ENCODE measurements at regions not wholly inside any gene's neighbourhood (a gene's known extent, or its start where the extent isn't known, plus 50 kb on each side); places are given as distances from the start of the nearest gene placed in this dataset.
A peak's percentile ranks its signal among the peaks of the same experiment; 100 is the strongest.

GRCh38 chr20:50368386-50368785 lies 141.8 kb upstream of the PTPN1 start:
- H3K4me1 ChIP-seq (ENCODE audit: control insufficient read depth in 2 of 3, insufficient read depth in 2 of 3, low read depth in 1 of 3, low read length in 3 of 3) = peaks cover 0 to 6% (median 0%) of the 10 kb centered on the region in 3 donors
- no peak for TF ChIP-seq CTCF (IDR thresholded peaks at IDR 0.05; ENCODE audit: borderline replicate concordance, extremely low read depth, insufficient read depth)
- intact Hi-C loops (cut with DNase I) = no loop called here
- FAIRE-seq (no peak), DNase-seq (peak in 1 of 5 donors; percentile 2)
- H3K27ac ChIP-seq (ENCODE audit: low read depth in 2 of 2, low read length in 2 of 2) = no peak overlapping the region
- no peaks in the 10 kb centered on the region for H3K36me3 ChIP-seq (ENCODE audit: control insufficient read depth in 2 of 3, insufficient read depth in 3 of 3, low read length in 3 of 3)
- H3K9ac ChIP-seq (ENCODE audit: low read length in 3 of 3) = no peak overlapping the region
- no peak overlapping the region for H3K4me3 ChIP-seq (ENCODE audit: low read length in 3 of 3)
- no peaks in the 10 kb centered on the region for H3K9me3 ChIP-seq (ENCODE audit: control insufficient read depth in 2 of 3, insufficient read depth in 1 of 3, low read length in 3 of 3)
- H3K27me3 ChIP-seq (ENCODE audit: control insufficient read depth, insufficient read depth, low read length) = no peaks in the 10 kb centered on the region

GRCh38 chr20:50368813-50369224 lies 141.4 kb upstream of the PTPN1 start:
- Histone ChIP-seq H3K36me3 (ENCODE audit: control insufficient read depth in 2 of 3, insufficient read depth in 3 of 3, low read length in 3 of 3) (no peaks in the 10 kb centered on the region), H3K27me3 (ENCODE audit: control insufficient read depth, insufficient read depth, low read length) (no peaks in the 10 kb centered on the region), H3K9me3 (ENCODE audit: control insufficient read depth in 2 of 3, insufficient read depth in 1 of 3, low read length in 3 of 3) (no peaks in the 10 kb centered on the region), H3K4me3 (ENCODE audit: low read length in 3 of 3) (no peak overlapping the region), H3K27ac (ENCODE audit: low read depth in 2 of 2, low read length in 2 of 2) (no peak overlapping the region), H3K9ac (ENCODE audit: low read length in 3 of 3) (no peak overlapping the region), H3K4me1 (ENCODE audit: control insufficient read depth in 2 of 3, insufficient read depth in 2 of 3, low read depth in 1 of 3, low read length in 3 of 3) (peaks cover 0 to 6% (median 0%) of the 10 kb centered on the region in 3 donors)
- no peak for TF ChIP-seq CTCF (IDR thresholded peaks at IDR 0.05; ENCODE audit: borderline replicate concordance, extremely low read depth, insufficient read depth)
- FAIRE-seq (no peak), DNase-seq (no peak)
- intact Hi-C loops (cut with DNase I) = no loop called here

- H3K9ac ChIP-seq (ENCODE audit: low read length in 3 of 3) = no peak overlapping the region
- no peaks in the 10 kb centered on the region for H3K9me3 ChIP-seq (ENCODE audit: control insufficient read depth in 2 of 3, insufficient read depth in 1 of 3, low read length in 3 of 3)
- no peak overlapping the region for H3K4me3 ChIP-seq (ENCODE audit: low read length in 3 of 3)
- FAIRE-seq (no peak), DNase-seq (peak in 1 of 5 donors; percentile 81)
- no peak for TF ChIP-seq CTCF (IDR thresholded peaks at IDR 0.05; ENCODE audit: borderline replicate concordance, extremely low read depth, insufficient read depth)
- no peaks in the 10 kb centered on the region for H3K27me3 ChIP-seq (ENCODE audit: control insufficient read depth, insufficient read depth, low read length)
- H3K4me1 ChIP-seq (ENCODE audit: control insufficient read depth in 2 of 3, insufficient read depth in 2 of 3, low read depth in 1 of 3, low read length in 3 of 3) = peaks cover 0 to 6% (median 0%) of the 10 kb centered on the region in 3 donors
- H3K27ac ChIP-seq (ENCODE audit: low read depth in 2 of 2, low read length in 2 of 2) = no peak overlapping the region
- H3K36me3 ChIP-seq (ENCODE audit: control insufficient read depth in 2 of 3, insufficient read depth in 3 of 3, low read length in 3 of 3) = no peaks in the 10 kb centered on the region
- intact Hi-C loops (cut with DNase I) = no loop called here
Measured at GRCh38 chr20:50369225-50370035, 140.8 kb upstream of the PTPN1 start.

Data from kidney (tissue), 13 donors.